ENCODE measurements at regions not wholly inside any gene's neighbourhood (a gene's known extent, or its start where the extent isn't known, plus 50 kb on each side); places are given as distances from the start of the nearest gene placed in this dataset.
"Not testable (repeated sequence)": the region's sequence is repeated elsewhere in the genome, so short reads cannot be mapped to it uniquely, and the experiment has no call there.

DNA sequence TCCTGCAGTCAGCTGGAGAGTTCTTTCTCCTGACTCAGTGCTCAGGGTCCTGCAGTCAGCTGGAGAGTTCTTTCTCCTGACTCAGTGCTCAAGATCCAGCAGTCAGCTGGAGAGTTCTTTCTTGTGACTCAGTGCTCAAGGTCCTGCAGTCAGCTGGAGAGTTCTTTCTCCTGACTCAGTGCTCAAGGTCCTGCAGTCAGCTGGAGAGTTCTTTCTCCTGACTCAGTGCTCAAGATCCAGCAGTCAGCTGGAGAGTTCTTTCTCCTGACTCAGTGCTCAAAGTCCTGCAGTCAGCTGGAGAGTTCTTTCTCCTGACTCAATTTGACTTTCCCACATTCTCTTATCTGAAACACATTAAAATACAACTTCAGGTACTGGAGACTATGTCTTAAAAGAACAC lies 1265.9 kb downstream of the CDH8 start:
- not testable (repeated sequence) for TF ChIP-seq POLR2A (IDR thresholded peaks at IDR 0.05; ENCODE audit: low read length); GATA1 (IDR thresholded peaks at IDR 0.05; ENCODE audit: low read depth, low read length)
